Sigmoid colon (tissue), 4 donors: ENCODE measurements at regions not wholly inside any gene's neighbourhood (a gene's known extent, or its start where the extent isn't known, plus 50 kb on each side); places are given as distances from the start of the nearest gene placed in this dataset.

Experiments used
- CTCF ChIP-seq, 4 experiments: fragments of 450-650 bp in 3 of 4; fragments of 200-600 bp in 1 of 4; IDR thresholded peaks; one replicate each; pipeline ENCODE4 v1.5.1; 2016 to 2019; ENCODE audit warnings: antibody characterized with exemption in 4 of 4, mild to moderate bottlenecking in 3 of 4, moderate library complexity in 2 of 4
- EP300 ChIP-seq, 4 donors: sonication (generic); formaldehyde crosslinking; IDR thresholded peaks; one replicate each; pipeline ENCODE4 v1.6.1; 2017; ENCODE audit warnings: antibody characterized with exemption in 4 of 4
- POLR2A ChIP-seq, 2 donors: fragments of 450-650 bp; IDR thresholded peaks; one replicate each; pipeline ENCODE4 v1.6.1; 2016; ENCODE audit warnings: antibody characterized with exemption in 2 of 2, mild to moderate bottlenecking in 2 of 2, moderate library complexity in 2 of 2
- POLR2AphosphoS5 ChIP-seq, 4 donors: sonication (generic); formaldehyde crosslinking; IDR thresholded peaks; one replicate each; pipeline ENCODE4 v1.6.1; 2017; ENCODE audit warnings: antibody characterized with exemption in 4 of 4

- no peak for TF ChIP-seq CTCF (IDR thresholded peaks at IDR 0.05)
- TF ChIP-seq POLR2A (IDR thresholded peaks at IDR 0.05): no peak
- no peak for TF ChIP-seq POLR2AphosphoS5 (IDR thresholded peaks at IDR 0.05)
- TF ChIP-seq EP300 (IDR thresholded peaks at IDR 0.05): no peak
Measured at GRCh38 chr4:20490734-20491133, 209.5 kb upstream of the PACRGL start.
